ENCODE measurements at regions not wholly inside any gene's neighbourhood (a gene's known extent, or its start where the extent isn't known, plus 50 kb on each side); places are given as distances from the start of the nearest gene placed in this dataset.

DNA sequence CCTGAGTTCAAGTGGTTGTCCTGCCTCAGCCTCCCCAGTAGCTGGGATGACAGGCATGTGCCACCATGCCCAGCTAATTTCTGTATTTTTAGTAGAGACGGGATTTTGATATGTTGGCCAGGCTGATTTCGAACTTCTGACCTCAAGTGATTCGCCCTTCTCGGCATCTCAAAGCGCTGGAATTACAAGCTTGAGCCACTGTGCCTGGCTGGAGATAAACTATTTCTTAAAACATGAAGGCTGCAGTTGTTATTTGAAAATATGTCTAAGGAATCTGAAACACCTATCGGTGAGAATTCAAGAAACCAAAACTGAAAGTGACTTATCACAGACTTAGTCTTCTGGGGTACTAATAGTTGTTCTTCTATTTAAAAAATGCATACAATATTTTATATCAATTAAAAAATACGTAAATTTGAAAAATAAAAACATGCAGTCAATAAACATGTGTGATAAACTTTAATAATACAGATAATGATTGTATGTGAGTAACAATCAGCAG is 176.9 kb upstream of the PRSS58 start:
- no peak overlapping the region for H3K56ac ChIP-seq (ENCODE audit: extremely low read depth, insufficient read depth, low read length)
- no CpG with 5 or more reads among the region's 7 CpGs for WGBS, 2 experiments (ENCODE audit: extremely low coverage in 2 of 2, insufficient read length in 1 of 2)
- H2AFZ ChIP-seq (replicated peaks; ENCODE audit: low read length, poor library complexity) = no peak overlapping the region
- TF ChIP-seq, protein P1, sequence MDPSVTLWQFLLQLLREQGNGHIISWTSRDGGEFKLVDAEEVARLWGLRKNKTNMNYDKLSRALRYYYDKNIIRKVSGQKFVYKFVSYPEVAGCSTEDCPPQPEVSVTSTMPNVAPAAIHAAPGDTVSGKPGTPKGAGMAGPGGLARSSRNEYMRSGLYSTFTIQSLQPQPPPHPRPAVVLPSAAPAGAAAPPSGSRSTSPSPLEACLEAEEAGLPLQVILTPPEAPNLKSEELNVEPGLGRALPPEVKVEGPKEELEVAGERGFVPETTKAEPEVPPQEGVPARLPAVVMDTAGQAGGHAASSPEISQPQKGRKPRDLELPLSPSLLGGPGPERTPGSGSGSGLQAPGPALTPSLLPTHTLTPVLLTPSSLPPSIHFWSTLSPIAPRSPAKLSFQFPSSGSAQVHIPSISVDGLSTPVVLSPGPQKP (IDR thresholded peaks at IDR 0.05; ENCODE audit: borderline replicate concordance, low read depth, low read length) = no peak
- no peak for TF ChIP-seq CHD1 (IDR thresholded peaks at IDR 0.05; ENCODE audit: low read depth, low read length)
- TF ChIP-seq SMC3 (IDR thresholded peaks at IDR 0.05; ENCODE audit: low read depth, low read length) = no peak
- no peak for TF ChIP-seq RCOR1 (IDR thresholded peaks at IDR 0.05; ENCODE audit: insufficient replicate concordance, low read length)
- TF ChIP-seq RAD21 (IDR thresholded peaks at IDR 0.05; ENCODE audit: low read length) = no peak
- TF ChIP-seq, protein P2, sequence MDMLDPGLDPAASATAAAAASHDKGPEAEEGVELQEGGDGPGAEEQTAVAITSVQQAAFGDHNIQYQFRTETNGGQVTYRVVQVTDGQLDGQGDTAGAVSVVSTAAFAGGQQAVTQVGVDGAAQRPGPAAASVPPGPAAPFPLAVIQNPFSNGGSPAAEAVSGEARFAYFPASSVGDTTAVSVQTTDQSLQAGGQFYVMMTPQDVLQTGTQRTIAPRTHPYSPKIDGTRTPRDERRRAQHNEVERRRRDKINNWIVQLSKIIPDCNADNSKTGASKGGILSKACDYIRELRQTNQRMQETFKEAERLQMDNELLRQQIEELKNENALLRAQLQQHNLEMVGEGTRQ (IDR thresholded peaks at IDR 0.05; ENCODE audit: low read depth, low read length) = no peak
- no peak for TF ChIP-seq FOS (IDR thresholded peaks at IDR 0.05; ENCODE audit: low read depth, low read length)
- no peak for TF ChIP-seq POLR2A (IDR thresholded peaks at IDR 0.05; ENCODE audit: low read depth, low read length)
- TF ChIP-seq CEBPB (IDR thresholded peaks at IDR 0.05; ENCODE audit: low read depth, low read length) = no peak
- no peak for TF ChIP-seq MAFK (IDR thresholded peaks at IDR 0.05; ENCODE audit: low read depth, low read length)
- TF ChIP-seq, protein P3, sequence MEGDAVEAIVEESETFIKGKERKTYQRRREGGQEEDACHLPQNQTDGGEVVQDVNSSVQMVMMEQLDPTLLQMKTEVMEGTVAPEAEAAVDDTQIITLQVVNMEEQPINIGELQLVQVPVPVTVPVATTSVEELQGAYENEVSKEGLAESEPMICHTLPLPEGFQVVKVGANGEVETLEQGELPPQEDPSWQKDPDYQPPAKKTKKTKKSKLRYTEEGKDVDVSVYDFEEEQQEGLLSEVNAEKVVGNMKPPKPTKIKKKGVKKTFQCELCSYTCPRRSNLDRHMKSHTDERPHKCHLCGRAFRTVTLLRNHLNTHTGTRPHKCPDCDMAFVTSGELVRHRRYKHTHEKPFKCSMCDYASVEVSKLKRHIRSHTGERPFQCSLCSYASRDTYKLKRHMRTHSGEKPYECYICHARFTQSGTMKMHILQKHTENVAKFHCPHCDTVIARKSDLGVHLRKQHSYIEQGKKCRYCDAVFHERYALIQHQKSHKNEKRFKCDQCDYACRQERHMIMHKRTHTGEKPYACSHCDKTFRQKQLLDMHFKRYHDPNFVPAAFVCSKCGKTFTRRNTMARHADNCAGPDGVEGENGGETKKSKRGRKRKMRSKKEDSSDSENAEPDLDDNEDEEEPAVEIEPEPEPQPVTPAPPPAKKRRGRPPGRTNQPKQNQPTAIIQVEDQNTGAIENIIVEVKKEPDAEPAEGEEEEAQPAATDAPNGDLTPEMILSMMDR (conservative IDR thresholded peaks at IDR 0.05; ENCODE audit: low read depth, low read length) = no peak
- no peak for TF ChIP-seq MXI1 (IDR thresholded peaks at IDR 0.05; ENCODE audit: borderline replicate concordance, low read depth, low read length)
- no peak for TF ChIP-seq NFE2L2 (IDR thresholded peaks at IDR 0.05; ENCODE audit: low read depth, low read length)
- TF ChIP-seq MAZ (IDR thresholded peaks at IDR 0.05; ENCODE audit: borderline replicate concordance, low read depth, low read length) = no peak
- no peak for TF ChIP-seq BHLHE40 (IDR thresholded peaks at IDR 0.05; ENCODE audit: low read depth, low read length)
- TF ChIP-seq RFX5 (IDR thresholded peaks at IDR 0.05; ENCODE audit: low read depth, low read length) = no peak
- no peak overlapping the region for H3K9ac ChIP-seq (ENCODE audit: low read depth, low read length)
- H3K4ac ChIP-seq (ENCODE audit: low read depth, low read length) = no peak overlapping the region
- H2AK5ac ChIP-seq (ENCODE audit: low read depth, low read length) = no peak overlapping the region
- in situ Hi-C loops (cut with MboI; ENCODE audit: low sequenced_read_pairs) (no loop called here), dilution Hi-C loops (cut with HindIII; ENCODE audit: low sequenced_read_pairs, unreplicated experiment) (no loop called here), intact Hi-C loops (cut with micrococcal nuclease) (no loop called here)
- POLR2A ChIA-PET (ENCODE audit: unreplicated experiment) = no interaction called here
- no peak overlapping the region for H2BK5ac ChIP-seq (ENCODE audit: low read depth, low read length, poor library complexity, severe bottlenecking)
- H2BK120ac ChIP-seq (ENCODE audit: low read depth, low read length) = no peak overlapping the region
- no peak overlapping the region for H3K27ac ChIP-seq (ENCODE audit: insufficient read depth, low read length)
- no peak overlapping the region for H3K4me3 ChIP-seq (ENCODE audit: insufficient read depth, low read depth, low read length)
- DNase-seq (no peak), ATAC-seq (ENCODE audit: low read depth) (no peak)
- H4K20me1 ChIP-seq (ENCODE audit: insufficient read depth, low read length) = no peaks in the 10 kb centered on the region
- H3K27me3 ChIP-seq (ENCODE audit: control insufficient read depth, insufficient read depth, low read length) = no peaks in the 10 kb centered on the region
- no peak overlapping the region for H3K4me2 ChIP-seq (ENCODE audit: low read depth, low read length)
- H2AK9ac ChIP-seq (replicated peaks; ENCODE audit: low read depth, low read length, poor library complexity) = no peak overlapping the region
- no peak overlapping the region for H4K5ac ChIP-seq (ENCODE audit: low read depth, low read length)
- H3K14ac ChIP-seq (replicated peaks; ENCODE audit: low read depth, low read length) = no peak overlapping the region
- H2BK20ac ChIP-seq (ENCODE audit: low read depth, low read length) = no peak overlapping the region
- 0 out of 2 replicates have a peak, but pooled peaks cover 2% of the 10 kb centered on the region for H3K9me3 ChIP-seq (ENCODE audit: control insufficient read depth, insufficient read depth, low read length)
- no peak overlapping the region for H4K91ac ChIP-seq (ENCODE audit: insufficient read depth, low read depth, low read length)
- no peak overlapping the region for H3K18ac ChIP-seq (ENCODE audit: low read depth, low read length)
- no peaks in the 10 kb centered on the region for H3K36me3 ChIP-seq (ENCODE audit: control insufficient read depth, insufficient read depth, low read length)
- no peaks in the 10 kb centered on the region for H3K79me1 ChIP-seq (ENCODE audit: low read depth in 1 of 2, low read length in 2 of 2)
- no peak overlapping the region for H4K8ac ChIP-seq (ENCODE audit: low read depth in 2 of 2, low read length in 2 of 2)
- CTCF ChIA-PET = interaction anchor here (1.0 to 1.3 kb wide), 3 partner anchors 47 to 349 kb away, joined by 3 to 4 read pairs (median 3); no protein-coding TSS in a partner anchor
- H3K23ac ChIP-seq (ENCODE audit: low read depth, low read length) = no peak overlapping the region
- H2BK15ac ChIP-seq (ENCODE audit: low read depth, low read length) = no peak overlapping the region
- H3K4me1 ChIP-seq (ENCODE audit: control insufficient read depth, insufficient read depth, low read length) = peaks cover 7% of the 10 kb centered on the region
- no TSS peak for BruUV-seq (replicated peaks)
- H3K9me1 ChIP-seq (ENCODE audit: insufficient read depth, low read length) = peaks cover 14% of the 10 kb centered on the region
